HG03378 (cell line): ENCODE measurements at regions not wholly inside any gene's neighbourhood (a gene's known extent, or its start where the extent isn't known, plus 50 kb on each side); places are given as distances from the start of the nearest gene placed in this dataset.

ENCODE experiments used
- ATAC-seq: cut with Tn5 transposase; IDR thresholded peaks from one replicate; pipeline ENCODE4 v1.9.1; 2021; ENCODE audit warnings: mild to moderate bottlenecking, moderate library complexity; ENCODE audit not compliant: unreplicated experiment

DNA sequence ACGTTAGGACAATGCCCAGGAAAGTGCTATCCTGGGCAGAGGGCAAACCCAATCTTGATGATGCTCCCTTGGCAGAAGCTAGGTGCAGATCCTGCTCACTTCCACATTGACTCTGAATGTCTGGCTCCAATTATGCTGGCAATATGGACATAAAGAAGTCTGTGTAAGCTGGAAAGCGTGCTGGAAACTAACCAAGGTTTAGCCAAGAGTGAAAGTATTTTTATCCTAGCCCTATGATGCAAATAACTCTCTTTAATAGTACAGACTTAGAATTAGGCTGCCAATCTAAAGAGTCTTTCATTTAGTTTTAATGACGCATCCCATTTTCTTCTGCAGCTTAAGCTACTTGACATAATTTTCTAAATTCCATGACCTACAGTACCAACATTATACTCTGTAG lies 571.8 kb downstream of the TUSC7 start:
- no peak for ATAC-seq

DNA sequence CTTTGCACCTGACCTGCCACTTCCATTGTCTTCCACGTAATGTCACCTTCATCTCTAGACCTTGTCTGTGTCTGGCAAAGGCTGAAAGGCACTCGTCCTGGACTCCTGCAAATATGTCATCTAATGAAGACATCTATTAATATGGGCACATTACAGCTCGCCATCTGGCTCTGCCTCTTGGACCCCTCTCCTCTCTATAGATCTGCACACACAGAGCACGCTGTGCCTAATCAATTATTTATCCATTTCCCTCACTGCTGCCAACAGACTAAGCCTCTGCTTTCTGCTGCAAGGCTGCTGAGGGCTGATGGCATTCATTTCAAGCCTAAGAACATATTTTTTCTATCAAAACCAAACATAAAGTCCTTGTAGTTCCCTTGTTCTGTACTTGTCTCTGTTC lies 573.0 kb downstream of the TUSC7 start:
- no peak for ATAC-seq

- no peak for ATAC-seq
Measured at GRCh38 chr3:117285737-117286136, 576.2 kb downstream of the TUSC7 start.

GRCh38 chr3:117286488-117286887 lies 576.9 kb downstream of the TUSC7 start:
- ATAC-seq: no peak

DNA sequence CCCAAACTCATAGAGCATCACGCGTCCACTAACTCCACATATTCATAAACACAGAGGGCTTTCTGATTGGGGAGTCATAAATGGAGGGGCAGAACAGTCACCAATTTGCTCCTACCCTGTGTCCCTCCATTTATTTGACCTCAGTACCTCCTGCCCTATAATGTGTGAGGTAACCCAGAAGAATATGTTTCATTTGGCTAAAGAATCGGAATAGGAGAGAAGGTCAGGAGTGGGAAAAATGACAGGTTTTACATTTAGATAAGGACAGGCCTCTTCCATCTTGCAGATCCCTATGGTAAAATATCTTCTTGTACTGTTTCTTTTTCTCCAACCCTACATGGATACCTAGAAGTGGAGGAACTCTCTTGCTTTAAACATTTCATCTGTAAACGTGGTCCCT lies 578.0 kb downstream of the TUSC7 start:
- ATAC-seq: no peak

DNA sequence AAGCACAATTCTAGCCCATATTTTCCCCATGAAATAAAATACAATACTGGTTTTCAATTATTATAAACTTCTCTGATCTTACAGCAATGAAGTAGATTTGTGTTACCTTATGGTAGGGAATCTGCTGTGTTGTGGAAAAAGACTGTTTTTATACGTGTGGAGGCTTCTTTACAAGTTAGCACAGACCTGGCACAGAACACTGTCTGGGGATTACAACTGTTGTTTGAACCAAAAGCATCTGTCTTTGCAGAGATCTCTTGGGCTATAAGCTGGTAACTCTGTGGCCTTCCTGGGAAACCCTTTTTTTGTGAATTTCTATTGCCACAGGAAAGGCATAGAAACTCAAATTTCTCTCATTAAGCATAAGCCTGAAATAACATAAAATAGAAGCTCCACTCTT lies 581.9 kb downstream of the TUSC7 start:
- ATAC-seq: no peak

GRCh38 chr3:117297065-117297464 lies 587.5 kb downstream of the TUSC7 start:
- ATAC-seq: no peak

DNA sequence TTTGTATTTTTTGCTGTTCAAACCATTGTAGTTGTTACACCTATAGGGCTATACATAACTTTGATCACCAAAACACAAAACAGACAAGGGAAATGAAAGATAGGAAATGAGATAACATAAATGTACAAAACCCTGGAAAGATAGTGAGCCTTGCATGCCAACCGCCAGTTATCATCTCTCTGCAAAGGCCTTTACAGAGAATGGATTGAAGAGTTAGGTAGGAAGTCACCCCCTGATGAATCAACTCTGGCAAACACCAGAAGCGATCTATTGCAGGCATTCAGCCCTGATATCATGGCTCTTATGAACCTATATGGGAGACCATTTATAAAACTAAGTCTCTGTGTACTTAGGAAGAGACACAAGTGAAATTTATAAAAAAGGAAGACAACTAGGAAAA lies 588.0 kb downstream of the TUSC7 start:
- ATAC-seq: no peak

- ATAC-seq: no peak
Measured at GRCh38 chr3:117298273-117298672, 588.7 kb downstream of the TUSC7 start.

DNA sequence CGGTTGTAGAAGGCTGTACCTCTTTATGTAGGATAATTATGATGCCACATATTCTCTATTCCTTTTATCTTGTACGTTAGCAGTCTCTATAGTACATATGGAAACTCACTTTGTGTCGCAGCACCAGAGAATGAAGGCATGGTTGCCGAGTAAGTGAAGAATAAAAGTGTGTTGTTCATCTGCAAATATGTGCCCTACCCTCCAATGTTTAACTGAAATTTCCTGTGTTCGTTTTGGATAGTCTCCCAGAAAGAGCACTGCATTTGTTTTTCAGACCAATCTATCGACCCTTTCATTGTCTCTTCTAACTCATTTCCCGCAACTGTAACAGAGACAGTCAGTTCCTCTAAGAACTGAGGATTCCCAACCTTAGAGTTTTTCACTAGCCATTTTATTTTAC lies 592.8 kb downstream of the TUSC7 start:
- no peak for ATAC-seq

DNA sequence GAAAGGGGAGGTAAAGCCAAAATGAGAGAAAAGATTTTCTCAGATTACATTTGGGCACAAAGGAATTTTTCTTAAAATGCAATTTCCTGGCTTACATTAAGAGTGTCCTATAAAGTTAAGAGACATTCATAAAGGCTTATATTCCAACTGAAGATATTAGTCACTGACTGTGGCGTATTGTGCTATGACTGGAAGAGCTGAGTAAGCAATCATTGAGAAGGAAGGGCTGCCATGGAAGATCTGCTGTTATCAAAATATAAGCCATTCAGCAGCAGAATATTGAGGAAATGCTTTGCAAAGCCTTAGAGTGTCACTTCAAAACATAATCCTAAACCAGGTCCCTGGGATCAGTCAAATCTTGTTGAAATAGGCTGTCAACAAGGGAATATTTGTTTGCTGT lies 593.9 kb downstream of the TUSC7 start:
- ATAC-seq: no peak

GRCh38 chr3:117304681-117305080 lies 595.1 kb downstream of the TUSC7 start:
- ATAC-seq: peak; percentile 39

- ATAC-seq: no peak
Measured at GRCh38 chr3:117305681-117306080, 596.1 kb downstream of the TUSC7 start.

- peak; percentile 68 for ATAC-seq
Measured at GRCh38 chr3:117306299-117306698, 596.7 kb downstream of the TUSC7 start.

DNA sequence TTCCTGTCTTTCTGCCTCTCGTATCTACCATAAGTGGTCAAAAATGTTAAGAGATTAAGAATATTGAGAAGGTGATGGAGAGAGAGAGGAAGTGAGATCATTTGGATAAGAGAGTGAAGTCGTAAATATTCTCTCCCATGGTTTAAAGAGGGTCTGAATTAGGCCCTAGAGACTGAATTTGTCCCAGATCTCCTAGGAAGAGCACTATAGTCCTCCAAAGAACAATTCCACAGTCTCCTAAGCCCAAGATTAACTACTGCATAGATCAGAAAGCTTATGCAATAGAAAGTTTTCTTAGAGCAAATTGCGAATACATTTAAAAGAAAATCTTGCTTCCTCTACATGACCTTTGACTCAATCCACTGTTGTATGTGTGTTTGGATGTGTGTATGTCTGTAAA lies 598.8 kb downstream of the TUSC7 start:
- no peak for ATAC-seq

GRCh38 chr3:117308756-117309155 lies 599.2 kb downstream of the TUSC7 start:
- ATAC-seq: no peak

- ATAC-seq: no peak
Measured at GRCh38 chr3:117310536-117310935, 601.0 kb downstream of the TUSC7 start.

- ATAC-seq: no peak
Measured at GRCh38 chr3:117314441-117315150, 605.0 kb downstream of the TUSC7 start.

DNA sequence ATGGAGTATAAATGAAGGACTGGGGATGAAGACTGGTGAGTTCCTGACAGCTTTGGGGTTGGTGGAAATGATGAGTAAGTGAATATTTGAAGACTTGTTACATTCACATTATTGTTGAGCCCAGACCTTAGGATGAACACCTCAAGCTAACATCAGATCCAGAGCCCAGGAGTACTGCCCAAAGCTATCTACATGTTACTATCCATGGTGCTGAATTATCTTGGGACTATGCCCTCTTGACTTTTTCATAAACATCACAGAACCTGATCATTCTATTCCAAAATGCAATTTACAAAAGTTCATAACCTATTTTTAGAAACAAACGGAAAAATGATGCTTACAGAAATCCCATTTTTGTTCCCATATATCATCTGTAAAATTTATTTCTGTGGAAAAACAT lies 613.3 kb downstream of the TUSC7 start:
- no peak for ATAC-seq

- ATAC-seq: no peak
Measured at GRCh38 chr3:117346901-117347300, 637.3 kb downstream of the TUSC7 start.

GRCh38 chr3:117348884-117349283 lies 639.3 kb downstream of the TUSC7 start:
- ATAC-seq: no peak

GRCh38 chr3:117349566-117349965 lies 640.0 kb downstream of the TUSC7 start:
- ATAC-seq: no peak

- no peak for ATAC-seq
Measured at GRCh38 chr3:117350371-117350770, 640.8 kb downstream of the TUSC7 start.
